GM13977 (cell line): ENCODE measurements at regions not wholly inside any gene's neighbourhood (a gene's known extent, or its start where the extent isn't known, plus 50 kb on each side); places are given as distances from the start of the nearest gene placed in this dataset.
A peak's percentile ranks its signal among the peaks of the same experiment; 100 is the strongest.

Experiments
- DNase-seq: peaks from one replicate; pipeline ENCODE4 v3.0.0; 2012; ENCODE audit warnings: low spot score
- in situ Hi-C: fragments of 300-500 bp; cut with MboI; formaldehyde crosslinking; loops from one replicate; pipeline ENCODE4 v1.12.0; 2022; ENCODE audit warnings: low sequenced_read_pairs, low pct_unique_long_range_greater_than_20kb, mixed read lengths, inconsistent platforms; ENCODE audit not compliant: unreplicated experiment
- TF ChIP-seq, protein P1 (sequence below): IDR thresholded peaks from 2 replicates; pipeline ENCODE4 v1.5.1; 2012; ENCODE audit warnings: mild to moderate bottlenecking, control low read depth; ENCODE audit not compliant: insufficient read depth; ENCODE audit errors: extremely low read depth, missing control alignments

DNA sequence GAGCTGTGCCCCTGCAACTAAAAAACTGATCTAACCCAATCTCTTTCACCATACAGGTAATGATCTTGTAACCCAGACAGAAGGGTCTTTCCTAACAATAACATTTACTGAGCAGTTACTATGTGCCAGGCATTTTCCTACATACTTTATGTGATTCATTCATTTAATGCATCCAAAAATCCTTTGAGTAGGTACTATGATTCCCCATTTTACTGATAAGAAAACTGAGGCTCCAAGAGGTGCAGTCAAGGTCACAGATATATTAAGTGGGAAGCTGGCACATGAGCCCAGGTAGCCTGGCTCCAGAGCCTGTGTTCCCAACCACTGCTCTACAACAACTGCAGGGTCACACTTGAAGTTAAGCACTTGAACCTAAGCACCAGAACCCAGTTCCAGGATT is 87.6 kb downstream of the NCR2 start:
- TF ChIP-seq, protein P1, sequence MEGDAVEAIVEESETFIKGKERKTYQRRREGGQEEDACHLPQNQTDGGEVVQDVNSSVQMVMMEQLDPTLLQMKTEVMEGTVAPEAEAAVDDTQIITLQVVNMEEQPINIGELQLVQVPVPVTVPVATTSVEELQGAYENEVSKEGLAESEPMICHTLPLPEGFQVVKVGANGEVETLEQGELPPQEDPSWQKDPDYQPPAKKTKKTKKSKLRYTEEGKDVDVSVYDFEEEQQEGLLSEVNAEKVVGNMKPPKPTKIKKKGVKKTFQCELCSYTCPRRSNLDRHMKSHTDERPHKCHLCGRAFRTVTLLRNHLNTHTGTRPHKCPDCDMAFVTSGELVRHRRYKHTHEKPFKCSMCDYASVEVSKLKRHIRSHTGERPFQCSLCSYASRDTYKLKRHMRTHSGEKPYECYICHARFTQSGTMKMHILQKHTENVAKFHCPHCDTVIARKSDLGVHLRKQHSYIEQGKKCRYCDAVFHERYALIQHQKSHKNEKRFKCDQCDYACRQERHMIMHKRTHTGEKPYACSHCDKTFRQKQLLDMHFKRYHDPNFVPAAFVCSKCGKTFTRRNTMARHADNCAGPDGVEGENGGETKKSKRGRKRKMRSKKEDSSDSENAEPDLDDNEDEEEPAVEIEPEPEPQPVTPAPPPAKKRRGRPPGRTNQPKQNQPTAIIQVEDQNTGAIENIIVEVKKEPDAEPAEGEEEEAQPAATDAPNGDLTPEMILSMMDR, result no peak
- DNase-seq, result no peak
- in situ Hi-C loops, result no loop called here

DNA sequence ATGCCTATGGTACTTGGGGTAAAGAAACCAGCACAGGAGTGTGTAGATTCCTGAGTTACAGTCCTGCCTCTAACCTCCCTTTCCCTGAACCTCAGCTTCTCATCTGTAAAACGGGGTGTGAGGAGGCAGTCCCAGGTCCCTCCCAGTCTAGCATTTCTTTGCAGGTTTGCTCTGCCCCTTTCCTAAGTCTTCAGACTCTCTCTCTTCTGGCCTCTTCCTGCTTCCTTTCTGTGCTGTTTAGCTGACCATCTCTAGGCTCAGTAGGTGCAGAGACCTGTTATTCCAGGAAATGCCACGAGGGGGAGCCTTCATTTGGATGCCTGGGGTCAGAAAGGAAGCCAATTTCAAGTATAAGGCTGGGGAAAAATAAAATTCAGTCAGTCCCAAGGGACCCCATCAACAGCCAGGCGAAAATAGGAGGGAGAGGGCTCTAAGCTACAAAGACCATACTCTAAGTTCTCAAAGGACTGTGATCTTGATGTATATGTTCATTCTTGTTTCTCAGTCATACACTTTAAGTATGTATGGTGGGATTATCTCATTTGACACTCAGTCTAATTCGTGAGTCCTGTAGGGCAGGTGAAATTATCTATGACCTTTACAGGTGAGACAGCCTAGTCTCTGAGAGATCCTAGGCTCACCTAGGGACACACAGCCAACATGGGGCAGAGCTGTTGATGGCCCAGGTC is 89.1 kb downstream of the NCR2 start:
- in situ Hi-C loops, result no loop called here
- TF ChIP-seq, protein P1, result peak; percentile 87
- DNase-seq, result peak; percentile 82

DNA sequence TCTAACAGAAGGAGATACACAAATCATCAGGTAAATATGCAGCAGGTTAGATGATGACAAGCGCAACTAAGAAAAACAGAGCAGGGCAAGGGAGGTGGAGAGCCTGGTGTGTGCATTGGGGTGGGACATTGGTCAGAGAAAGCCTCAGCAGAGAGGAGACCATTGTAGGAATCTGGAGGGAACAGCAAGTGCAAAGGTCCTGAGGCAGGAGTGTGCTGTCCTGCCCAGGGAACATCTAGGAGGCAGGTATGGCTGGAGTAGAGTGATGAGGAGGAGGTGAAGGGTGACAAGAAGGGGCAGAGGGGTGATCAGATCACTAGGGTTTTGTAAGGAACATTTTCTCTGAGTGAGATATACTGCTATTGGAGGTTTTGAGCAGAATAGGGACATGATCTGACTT is 90.1 kb downstream of the NCR2 start:
- in situ Hi-C loops, result no loop called here
- DNase-seq, result no peak
- TF ChIP-seq, protein P1, result no peak

DNA sequence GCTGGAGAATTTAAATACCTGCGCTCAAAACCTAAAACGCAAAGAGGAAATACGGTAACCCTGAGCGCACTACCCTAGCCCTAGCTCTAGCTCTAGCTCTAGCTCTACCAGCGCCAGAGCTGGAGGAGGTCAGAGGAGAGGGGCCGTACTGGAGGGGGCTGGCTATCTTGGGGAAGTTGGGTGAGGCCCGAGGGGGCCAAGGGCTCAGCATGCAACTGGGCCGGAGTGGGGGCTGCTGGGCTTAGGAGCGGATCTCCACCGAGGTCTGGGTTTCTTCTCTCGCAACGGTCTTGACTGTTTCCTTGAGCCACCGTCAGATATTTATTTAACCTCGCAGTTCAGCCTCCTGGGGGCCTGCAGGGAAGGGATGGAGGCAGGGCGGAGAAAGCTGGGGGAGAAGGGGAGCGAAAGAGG is 91.0 kb downstream of the NCR2 start:
- no peak for DNase-seq
- in situ Hi-C loops, result no loop called here
- TF ChIP-seq, protein P1, result no peak

DNA sequence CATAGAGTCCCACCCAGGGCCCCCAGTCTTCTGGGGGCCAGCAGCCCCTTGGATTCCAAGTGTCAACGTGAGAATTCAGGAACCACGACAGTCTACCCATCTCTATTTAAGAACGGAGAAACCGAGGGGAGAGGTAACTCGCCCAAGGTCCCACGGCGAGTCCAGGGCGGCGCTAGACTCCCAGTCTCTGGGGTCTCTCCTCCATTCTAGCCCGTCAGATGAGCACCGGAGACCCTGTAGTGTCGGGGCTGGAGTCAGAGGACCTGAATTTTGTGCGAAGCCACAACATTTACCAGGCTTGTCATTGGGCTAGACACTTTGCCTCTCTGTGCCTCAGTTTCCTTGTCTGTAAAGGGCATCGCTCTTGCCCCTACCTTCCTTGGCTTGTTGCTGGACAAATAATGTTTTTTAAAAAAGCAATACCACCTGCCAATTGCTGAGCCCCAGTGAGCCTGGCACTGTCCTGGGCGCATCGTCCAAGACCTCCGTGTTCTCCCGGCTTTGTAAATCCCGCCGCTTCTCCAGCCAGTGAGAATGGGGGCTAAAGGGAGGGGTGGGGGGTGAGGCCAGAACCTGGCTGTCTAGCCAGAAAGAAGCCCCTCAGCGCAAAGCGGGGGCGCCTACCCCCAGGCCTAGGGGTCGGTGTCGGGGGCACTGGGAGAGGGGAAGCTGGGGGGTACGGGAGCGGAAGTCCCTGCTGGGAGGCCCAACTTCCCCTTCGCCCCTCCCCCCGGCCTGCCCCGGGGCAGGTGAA is 91.7 kb downstream of the NCR2 start:
- no peak for DNase-seq
- in situ Hi-C loops, result no loop called here
- TF ChIP-seq, protein P1, result peak; percentile 3

DNA sequence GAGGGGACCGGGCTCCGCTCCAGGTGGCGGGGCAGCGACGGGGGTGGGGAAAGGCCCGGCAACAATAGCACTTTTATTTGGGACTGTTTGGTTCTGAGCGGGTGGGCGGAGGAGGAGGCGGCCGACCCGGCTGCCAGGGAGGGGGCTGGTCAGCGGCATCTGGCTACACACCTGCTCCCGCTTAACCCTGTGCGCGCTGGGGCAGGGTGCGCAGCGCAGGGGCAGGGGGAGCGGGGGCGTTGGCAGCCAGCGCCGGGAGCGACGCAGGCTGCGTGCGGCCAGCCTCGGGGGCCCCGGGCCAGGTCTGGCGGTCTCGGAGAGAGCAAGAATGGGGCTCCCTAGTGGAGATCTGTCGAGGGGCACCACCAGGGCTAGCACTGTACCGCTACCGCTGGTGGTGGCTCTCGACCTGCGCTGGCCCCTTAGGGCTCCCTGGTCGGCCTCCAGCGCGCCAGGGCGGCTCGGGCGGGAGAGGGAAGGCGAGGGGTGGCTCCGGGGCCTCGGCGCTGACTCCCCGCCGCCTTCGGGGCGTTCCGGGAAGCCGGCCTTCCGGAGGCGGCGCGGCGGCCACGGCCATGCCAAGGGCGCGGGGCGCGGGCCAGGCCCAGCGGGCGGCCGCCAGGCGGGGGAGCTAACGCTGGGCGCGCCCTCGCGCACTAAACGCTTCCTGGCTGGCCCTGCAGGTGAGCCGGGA is 92.4 kb downstream of the NCR2 start:
- DNase-seq, result peak; percentile 56
- TF ChIP-seq, protein P1, result peak; percentile 20
- in situ Hi-C loops, result no loop called here
